ENCODE measurements at regions not wholly inside any gene's neighbourhood (a gene's known extent, or its start where the extent isn't known, plus 50 kb on each side); places are given as distances from the start of the nearest gene placed in this dataset.
"Not testable (repeated sequence)": the region's sequence is repeated elsewhere in the genome, so short reads cannot be mapped to it uniquely, and the experiment has no call there.

GRCh38 chr1:112855152-112855828, 100.7 kb downstream of the SLC16A1 start:
- peaks cover 33% of the 10 kb centered on the region for H3K27me3 Mint-ChIP-seq (ENCODE audit: low read depth)

GRCh38 chr1:112854368-112854984, 101.5 kb downstream of the SLC16A1 start:
- CTCF ChIA-PET; H3K9me3 Mint-ChIP-seq; DNase-seq; intact Hi-C loops (cut with micrococcal nuclease); H3K4me3 Mint-ChIP-seq; H3K27ac Mint-ChIP-seq; H3K4me1 Mint-ChIP-seq (ENCODE audit: low read depth); H3K36me3 Mint-ChIP-seq (ENCODE audit: low read depth): not testable (repeated sequence)
- peaks cover 41% of the 10 kb centered on the region for H3K27me3 Mint-ChIP-seq (ENCODE audit: low read depth)

More at GRCh38 chr1:112855152-112855828, 100.7 kb downstream of the SLC16A1 start:
- Mint-ChIP-seq H3K27ac (no peak overlapping the region), H3K36me3 (ENCODE audit: low read depth) (no peaks in the 10 kb centered on the region), H3K9me3 (no peaks in the 10 kb centered on the region), H3K4me1 (ENCODE audit: low read depth) (peaks cover 6% of the 10 kb centered on the region), H3K4me3 (no peak overlapping the region)
- intact Hi-C loops (cut with micrococcal nuclease), result no loop called here
- no peak for DNase-seq
- CTCF ChIA-PET, result no interaction called here

GRCh38 chr1:112853915-112854314, 102.1 kb downstream of the SLC16A1 start:
- intact Hi-C loops (cut with micrococcal nuclease); H3K4me3 Mint-ChIP-seq; H3K27ac Mint-ChIP-seq; CTCF ChIA-PET; DNase-seq; H3K9me3 Mint-ChIP-seq; H3K36me3 Mint-ChIP-seq (ENCODE audit: low read depth); H3K4me1 Mint-ChIP-seq (ENCODE audit: low read depth): not testable (repeated sequence)
- H3K27me3 Mint-ChIP-seq (ENCODE audit: low read depth), result peaks cover 46% of the 10 kb centered on the region

- intact Hi-C loops (cut with micrococcal nuclease), result no loop called here
- H3K4me3 Mint-ChIP-seq, result no peak overlapping the region
- H3K27ac Mint-ChIP-seq, result no peak overlapping the region
- no peaks in the 10 kb centered on the region for H3K36me3 Mint-ChIP-seq (ENCODE audit: low read depth)
- no peaks in the 10 kb centered on the region for H3K9me3 Mint-ChIP-seq
- H3K4me1 Mint-ChIP-seq (ENCODE audit: low read depth), result peaks cover 6% of the 10 kb centered on the region
- no peak for DNase-seq
- H3K27me3 Mint-ChIP-seq (ENCODE audit: low read depth), result peaks cover 51% of the 10 kb centered on the region
- CTCF ChIA-PET, result interaction anchor here (0.8 kb wide), 1 partner anchor 19 kb away, joined by 3 read pairs; no protein-coding TSS in a partner anchor
Observed at GRCh38 chr1:112852934-112853333, 103.1 kb downstream of the SLC16A1 start.

GRCh38 chr1:112852276-112852675, 103.7 kb downstream of the SLC16A1 start:
- Mint-ChIP-seq H3K9me3 (no peaks in the 10 kb centered on the region), H3K4me3 (no peak overlapping the region), H3K4me1 (ENCODE audit: low read depth) (peaks cover 6% of the 10 kb centered on the region), H3K36me3 (ENCODE audit: low read depth) (no peaks in the 10 kb centered on the region), H3K27me3 (ENCODE audit: low read depth) (peaks cover 51% of the 10 kb centered on the region), H3K27ac (no peak overlapping the region)
- intact Hi-C loops (cut with micrococcal nuclease), result no loop called here
- CTCF ChIA-PET, result interaction anchor here (0.8 kb wide), 1 partner anchor 18 kb away, joined by 3 read pairs; no protein-coding TSS in a partner anchor
- DNase-seq, result no peak

GRCh38 chr1:112850034-112850757, 105.8 kb downstream of the SLC16A1 start:
- CTCF ChIA-PET, result no interaction called here
- no peaks in the 10 kb centered on the region for H3K36me3 Mint-ChIP-seq (ENCODE audit: low read depth)
- H3K27me3 Mint-ChIP-seq (ENCODE audit: low read depth), result peaks cover 44% of the 10 kb centered on the region
- H3K4me3 Mint-ChIP-seq, result peak overlapping the region; percentile 55
- no peak overlapping the region for H3K27ac Mint-ChIP-seq
- H3K9me3 Mint-ChIP-seq, result no peaks in the 10 kb centered on the region
- intact Hi-C loops (cut with micrococcal nuclease), result no loop called here
- peaks cover 5% of the 10 kb centered on the region for H3K4me1 Mint-ChIP-seq (ENCODE audit: low read depth)
- no peak for DNase-seq

GRCh38 chr1:112849425-112850033, 106.5 kb downstream of the SLC16A1 start:
- Mint-ChIP-seq H3K9me3 (no peaks in the 10 kb centered on the region), H3K4me1 (ENCODE audit: low read depth) (peaks cover 2% of the 10 kb centered on the region), H3K36me3 (ENCODE audit: low read depth) (no peaks in the 10 kb centered on the region), H3K4me3 (peak overlapping the region; percentile 55), H3K27me3 (ENCODE audit: low read depth) (peaks cover 41% of the 10 kb centered on the region), H3K27ac (no peak overlapping the region)
- intact Hi-C loops (cut with micrococcal nuclease), result no loop called here
- peak; percentile 7 for DNase-seq
- CTCF ChIA-PET, result no interaction called here

- CTCF ChIA-PET, result interaction anchor here (0.6 to 0.7 kb wide), 2 partner anchors 50 to 904 kb away, joined by 3 to 7 read pairs; no protein-coding TSS in a partner anchor
- no peaks in the 10 kb centered on the region for H3K9me3 Mint-ChIP-seq
- no peak overlapping the region for H3K27ac Mint-ChIP-seq
- no peak for DNase-seq
- H3K36me3 Mint-ChIP-seq (ENCODE audit: low read depth), result no peaks in the 10 kb centered on the region
- H3K4me3 Mint-ChIP-seq, result no peak overlapping the region
- H3K4me1 Mint-ChIP-seq (ENCODE audit: low read depth), result peaks cover 21% of the 10 kb centered on the region
- peaks cover 4% of the 10 kb centered on the region for H3K27me3 Mint-ChIP-seq (ENCODE audit: low read depth)
- intact Hi-C loops (cut with micrococcal nuclease), result no loop called here
Observed at GRCh38 chr1:112841825-112842224, 114.2 kb downstream of the SLC16A1 start.

- no peak overlapping the region for H3K4me3 Mint-ChIP-seq
- no peaks in the 10 kb centered on the region for H3K9me3 Mint-ChIP-seq
- peak; percentile 14 for DNase-seq
- CTCF ChIA-PET, result interaction anchor here (0.6 to 1.0 kb wide), 4 partner anchors 51 to 410 kb away, joined by 3 to 4 read pairs (median 3); partner anchors contain the start of gene LRIG2
- H3K4me1 Mint-ChIP-seq (ENCODE audit: low read depth), result peaks cover 21% of the 10 kb centered on the region
- intact Hi-C loops (cut with micrococcal nuclease), result no loop called here
- H3K36me3 Mint-ChIP-seq (ENCODE audit: low read depth), result no peaks in the 10 kb centered on the region
- peaks cover 4% of the 10 kb centered on the region for H3K27me3 Mint-ChIP-seq (ENCODE audit: low read depth)
- H3K27ac Mint-ChIP-seq, result no peak overlapping the region
Observed at GRCh38 chr1:112840631-112841624, 115.1 kb downstream of the SLC16A1 start.

GRCh38 chr1:112836642-112837041, 119.4 kb downstream of the SLC16A1 start:
- H3K4me1 Mint-ChIP-seq (ENCODE audit: low read depth), result peaks cover 17% of the 10 kb centered on the region
- intact Hi-C loops (cut with micrococcal nuclease), result no loop called here
- H3K27me3 Mint-ChIP-seq (ENCODE audit: low read depth), result no peaks in the 10 kb centered on the region
- no peaks in the 10 kb centered on the region for H3K9me3 Mint-ChIP-seq
- DNase-seq, result no peak
- no peak overlapping the region for H3K27ac Mint-ChIP-seq
- CTCF ChIA-PET, result no interaction called here
- H3K4me3 Mint-ChIP-seq, result no peak overlapping the region
- H3K36me3 Mint-ChIP-seq (ENCODE audit: low read depth), result no peaks in the 10 kb centered on the region

- Mint-ChIP-seq H3K4me3 (no peak overlapping the region), H3K27ac (no peak overlapping the region), H3K27me3 (ENCODE audit: low read depth) (no peaks in the 10 kb centered on the region), H3K4me1 (ENCODE audit: low read depth) (peaks cover 5% of the 10 kb centered on the region), H3K9me3 (no peaks in the 10 kb centered on the region), H3K36me3 (ENCODE audit: low read depth) (no peaks in the 10 kb centered on the region)
- DNase-seq, result no peak
- CTCF ChIA-PET, result interaction anchor here (0.7 kb wide), 1 partner anchor 19 kb away, joined by 3 read pairs; no protein-coding TSS in a partner anchor
- intact Hi-C loops (cut with micrococcal nuclease), result no loop called here
Observed at GRCh38 chr1:112833806-112834205, 118.7 kb upstream of the PPM1J start.
